Fibroblast of pulmonary artery (primary cell): ENCODE measurements at regions not wholly inside any gene's neighbourhood (a gene's known extent, or its start where the extent isn't known, plus 50 kb on each side); places are given as distances from the start of the nearest gene placed in this dataset.

Experiments used
- DNase-seq: peaks from one replicate; pipeline ENCODE4 v3.0.0-alpha.2; 2010; ENCODE audit warnings: low read depth
- H3K4me3 ChIP-seq: replicated peaks from 2 replicates; pipeline ENCODE4 v1.5.1; 2011; ENCODE audit warnings: low read depth, mild to moderate bottlenecking, control low read depth, low read length, moderate library complexity
- CTCF ChIP-seq: IDR thresholded peaks from 2 replicates; pipeline ENCODE4 v1.5.1; 2011; ENCODE audit warnings: mild to moderate bottlenecking, control low read depth, low read length, inconsistent platforms; ENCODE audit errors: missing control alignments

- H3K4me3 ChIP-seq: no peak overlapping the region
- no peak for TF ChIP-seq CTCF
- DNase-seq: no peak
These were observed 821.9 kb upstream of the SLC35B3 start for GRCh38 chr6:9257215-9257614.

GRCh38 chr6:9254251-9254650, 818.9 kb upstream of the SLC35B3 start:
- no peak overlapping the region for H3K4me3 ChIP-seq
- no peak for DNase-seq
- TF ChIP-seq CTCF: no peak

DNA sequence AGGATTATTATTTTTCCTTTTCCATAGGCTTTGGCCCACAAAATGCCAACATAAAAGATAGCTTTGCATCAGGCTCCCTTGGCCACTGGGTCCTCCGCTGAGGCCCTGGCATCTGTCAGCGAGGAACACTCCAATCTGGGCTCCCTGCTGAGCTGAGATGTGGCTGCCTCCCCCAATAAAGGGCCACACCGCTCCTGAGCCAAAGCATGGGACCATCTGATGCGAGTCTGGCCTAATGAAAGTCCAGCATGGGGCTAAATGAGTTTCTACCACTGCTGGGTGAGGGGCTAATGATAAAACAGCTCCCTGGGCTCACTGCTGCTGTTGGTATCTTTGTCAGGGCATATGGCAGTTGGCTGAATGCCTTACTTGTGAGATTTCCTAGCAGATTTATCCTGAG, 817.5 kb upstream of the SLC35B3 start:
- H3K4me3 ChIP-seq: no peak overlapping the region
- TF ChIP-seq CTCF: no peak
- no peak for DNase-seq

DNA sequence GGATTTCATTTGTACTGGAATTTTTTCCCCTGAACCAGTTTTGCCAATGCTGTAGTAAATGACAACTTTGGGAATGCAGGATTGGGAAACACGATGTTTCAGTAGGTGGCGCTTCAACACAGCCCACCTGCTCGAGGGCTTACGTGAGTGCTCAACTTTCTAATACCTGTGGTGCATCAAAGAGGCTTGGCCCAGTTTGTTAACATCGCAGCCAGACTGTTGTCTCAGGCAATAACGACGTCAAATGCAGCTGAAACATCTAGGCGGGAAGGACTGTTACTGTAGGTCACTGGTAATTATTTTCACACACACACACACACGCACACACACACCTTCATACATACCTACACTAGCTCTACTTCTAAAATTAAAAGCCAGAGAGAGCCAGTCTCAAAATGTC, 815.5 kb upstream of the SLC35B3 start:
- DNase-seq: peak; percentile 70
- TF ChIP-seq CTCF: peak; percentile 65
- H3K4me3 ChIP-seq: no peak overlapping the region

- DNase-seq: no peak
- no peak for TF ChIP-seq CTCF
- no peak overlapping the region for H3K4me3 ChIP-seq
These were observed 812.8 kb upstream of the SLC35B3 start for GRCh38 chr6:9248133-9248532.

GRCh38 chr6:9240861-9241260, 805.5 kb upstream of the SLC35B3 start:
- no peak for DNase-seq
- no peak for TF ChIP-seq CTCF
- H3K4me3 ChIP-seq: no peak overlapping the region

GRCh38 chr6:9236443-9236842, 801.1 kb upstream of the SLC35B3 start:
- TF ChIP-seq CTCF: no peak
- H3K4me3 ChIP-seq: no peak overlapping the region
- DNase-seq: no peak
